ENCODE measurements at regions not wholly inside any gene's neighbourhood (a gene's known extent, or its start where the extent isn't known, plus 50 kb on each side); places are given as distances from the start of the nearest gene placed in this dataset.

- no peak overlapping the region for H3K27ac ChIP-seq (ENCODE audit: low read depth, low read length, poor library complexity, severe bottlenecking)
- ChIA-PET POLR2A (ENCODE audit: low non-redundant PET) (no interaction called here), CTCF (no interaction called here)
- intact Hi-C loops (cut with micrococcal nuclease; ENCODE audit: unreplicated experiment) = no loop called here
- no peak overlapping the region for H3K4me3 ChIP-seq (ENCODE audit: low read depth, low read length, poor library complexity, severe bottlenecking)
- no peaks in the 10 kb centered on the region for H3K4me1 ChIP-seq (ENCODE audit: insufficient read depth, low read length, poor library complexity, severe bottlenecking)
- BruUV-seq (replicated peaks) = no TSS peak
- no peaks in the 10 kb centered on the region for H3K9me3 ChIP-seq (ENCODE audit: low read depth, low read length, poor library complexity, severe bottlenecking)
- TF ChIP-seq EZH2 (IDR thresholded peaks at IDR 0.05; ENCODE audit: borderline replicate concordance, low read depth, low read length, poor library complexity, severe bottlenecking) (no peak), CTCF (conservative IDR thresholded peaks at IDR 0.05; ENCODE audit: low read depth, low read length) (no peak)
- no peak for DNase-seq (ENCODE audit: low spot score)
- no peaks in the 10 kb centered on the region for H3K36me3 ChIP-seq (ENCODE audit: insufficient read depth, low read length, poor library complexity, severe bottlenecking)
- peaks cover 50% of the 10 kb centered on the region for H3K27me3 ChIP-seq (replicated peaks; ENCODE audit: insufficient read depth, low read depth, low read length, poor library complexity)
Observed at GRCh38 chr12:132389026-132389425, 59.6 kb upstream of the GALNT9 start.

GRCh38 chr12:132388379-132389015 lies 59.1 kb upstream of the GALNT9 start:
- no peak overlapping the region for H3K4me3 ChIP-seq (ENCODE audit: low read depth, low read length, poor library complexity, severe bottlenecking)
- BruUV-seq (replicated peaks) = no TSS peak
- no peak for DNase-seq (ENCODE audit: low spot score)
- H3K4me1 ChIP-seq (ENCODE audit: insufficient read depth, low read length, poor library complexity, severe bottlenecking) = no peaks in the 10 kb centered on the region
- POLR2A ChIA-PET (ENCODE audit: low non-redundant PET) = no interaction called here
- peaks cover 52% of the 10 kb centered on the region for H3K27me3 ChIP-seq (replicated peaks; ENCODE audit: insufficient read depth, low read depth, low read length, poor library complexity)
- CTCF ChIA-PET = no interaction called here
- TF ChIP-seq EZH2 (IDR thresholded peaks at IDR 0.05; ENCODE audit: borderline replicate concordance, low read depth, low read length, poor library complexity, severe bottlenecking) (no peak), CTCF (conservative IDR thresholded peaks at IDR 0.05; ENCODE audit: low read depth, low read length) (no peak)
- H3K27ac ChIP-seq (ENCODE audit: low read depth, low read length, poor library complexity, severe bottlenecking) = no peak overlapping the region
- no peaks in the 10 kb centered on the region for H3K9me3 ChIP-seq (ENCODE audit: low read depth, low read length, poor library complexity, severe bottlenecking)
- no peaks in the 10 kb centered on the region for H3K36me3 ChIP-seq (ENCODE audit: insufficient read depth, low read length, poor library complexity, severe bottlenecking)
- intact Hi-C loops (cut with micrococcal nuclease; ENCODE audit: unreplicated experiment) = no loop called here

GRCh38 chr12:132386926-132387497 lies 57.6 kb upstream of the GALNT9 start:
- Histone ChIP-seq H3K4me3 (ENCODE audit: low read depth, low read length, poor library complexity, severe bottlenecking) (no peak overlapping the region), H3K9me3 (ENCODE audit: low read depth, low read length, poor library complexity, severe bottlenecking) (no peaks in the 10 kb centered on the region), H3K27ac (ENCODE audit: low read depth, low read length, poor library complexity, severe bottlenecking) (no peak overlapping the region), H3K36me3 (ENCODE audit: insufficient read depth, low read length, poor library complexity, severe bottlenecking) (no peaks in the 10 kb centered on the region), H3K27me3 (replicated peaks; ENCODE audit: insufficient read depth, low read depth, low read length, poor library complexity) (peaks cover 63% of the 10 kb centered on the region), H3K4me1 (ENCODE audit: insufficient read depth, low read length, poor library complexity, severe bottlenecking) (no peaks in the 10 kb centered on the region)
- POLR2A ChIA-PET (ENCODE audit: low non-redundant PET) = no interaction called here
- intact Hi-C loops (cut with micrococcal nuclease; ENCODE audit: unreplicated experiment) = no loop called here
- DNase-seq (ENCODE audit: low spot score) = no peak
- no TSS peak for BruUV-seq (replicated peaks)
- CTCF ChIA-PET = no interaction called here
- TF ChIP-seq EZH2 (IDR thresholded peaks at IDR 0.05; ENCODE audit: borderline replicate concordance, low read depth, low read length, poor library complexity, severe bottlenecking) (no peak), CTCF (conservative IDR thresholded peaks at IDR 0.05; ENCODE audit: low read depth, low read length) (no peak)
